ENCODE measurements at regions not wholly inside any gene's neighbourhood (a gene's known extent, or its start where the extent isn't known, plus 50 kb on each side); places are given as distances from the start of the nearest gene placed in this dataset.
"Not testable (repeated sequence)": the region's sequence is repeated elsewhere in the genome, so short reads cannot be mapped to it uniquely, and the experiment has no call there.

DNA sequence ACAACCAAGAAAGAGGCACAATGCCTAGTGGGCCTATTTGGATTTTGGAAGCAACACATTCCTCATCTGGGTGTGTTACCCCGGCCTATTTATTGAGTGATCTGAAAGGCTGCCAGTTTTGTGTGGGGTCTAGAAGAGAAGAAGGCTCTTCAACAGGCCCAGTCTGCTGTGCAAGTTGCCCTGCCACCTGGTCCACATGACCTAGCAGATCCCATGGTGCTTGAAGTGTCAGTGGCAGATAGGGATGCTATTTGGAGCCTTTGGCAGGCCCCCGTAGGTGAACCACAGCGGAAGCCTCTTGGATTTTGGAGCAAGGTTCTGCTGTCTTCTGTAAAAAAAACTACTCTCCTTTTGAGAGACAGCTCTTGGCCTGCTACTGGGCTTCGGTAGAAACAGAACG is 820.1 kb downstream of the TMTC2 start:
- H3K27me3 Mint-ChIP-seq (ENCODE audit: low read depth in 3 of 3), result peaks cover 0 to 1% (median 0%) of the 10 kb centered on the region in 3 donors
- TF ChIP-seq, protein P1, sequence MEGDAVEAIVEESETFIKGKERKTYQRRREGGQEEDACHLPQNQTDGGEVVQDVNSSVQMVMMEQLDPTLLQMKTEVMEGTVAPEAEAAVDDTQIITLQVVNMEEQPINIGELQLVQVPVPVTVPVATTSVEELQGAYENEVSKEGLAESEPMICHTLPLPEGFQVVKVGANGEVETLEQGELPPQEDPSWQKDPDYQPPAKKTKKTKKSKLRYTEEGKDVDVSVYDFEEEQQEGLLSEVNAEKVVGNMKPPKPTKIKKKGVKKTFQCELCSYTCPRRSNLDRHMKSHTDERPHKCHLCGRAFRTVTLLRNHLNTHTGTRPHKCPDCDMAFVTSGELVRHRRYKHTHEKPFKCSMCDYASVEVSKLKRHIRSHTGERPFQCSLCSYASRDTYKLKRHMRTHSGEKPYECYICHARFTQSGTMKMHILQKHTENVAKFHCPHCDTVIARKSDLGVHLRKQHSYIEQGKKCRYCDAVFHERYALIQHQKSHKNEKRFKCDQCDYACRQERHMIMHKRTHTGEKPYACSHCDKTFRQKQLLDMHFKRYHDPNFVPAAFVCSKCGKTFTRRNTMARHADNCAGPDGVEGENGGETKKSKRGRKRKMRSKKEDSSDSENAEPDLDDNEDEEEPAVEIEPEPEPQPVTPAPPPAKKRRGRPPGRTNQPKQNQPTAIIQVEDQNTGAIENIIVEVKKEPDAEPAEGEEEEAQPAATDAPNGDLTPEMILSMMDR (IDR thresholded peaks at IDR 0.05), result no peak
- peaks cover 9 to 15% of the 10 kb centered on the region in 2 donors for H3K9me3 ChIP-seq (replicated peaks in 1 of 2; ENCODE audit: control insufficient read depth in 1 of 2, insufficient read depth in 1 of 2, low read length in 2 of 2)
- no peak overlapping the region for H3K4me3 ChIP-seq (replicated peaks in 1 of 3; ENCODE audit: low read depth in 2 of 3, low read length in 3 of 3)
- intact Hi-C loops (cut with micrococcal nuclease), result no loop called here
- no peaks in the 10 kb centered on the region for H3K27me3 ChIP-seq (ENCODE audit: control insufficient read depth in 2 of 2, insufficient read depth in 2 of 2, low read length in 2 of 2)
- no peaks in the 10 kb centered on the region for H3K4me1 Mint-ChIP-seq
- no peak overlapping the region for H3K4me3 Mint-ChIP-seq
- H3K36me3 ChIP-seq (replicated peaks in 1 of 2; ENCODE audit: control insufficient read depth in 1 of 2, insufficient read depth in 2 of 2, low read length in 2 of 2), result no peaks in the 10 kb centered on the region
- no peak overlapping the region for H3K9ac ChIP-seq (ENCODE audit: insufficient read depth, low read length, poor library complexity, severe bottlenecking)
- H3K27ac ChIP-seq (ENCODE audit: low read depth in 1 of 2, low read length in 2 of 2), result no peak overlapping the region
- H3K4me1 ChIP-seq (ENCODE audit: control insufficient read depth in 1 of 2, insufficient read depth in 2 of 2, low read length in 2 of 2), result no peaks in the 10 kb centered on the region
- H2AFZ ChIP-seq (ENCODE audit: insufficient read depth, low read depth, low read length, poor library complexity, severe bottlenecking), result no peak overlapping the region
- no peak for DNase-seq
- H3K79me2 ChIP-seq (ENCODE audit: insufficient read depth, low read length), result no peaks in the 10 kb centered on the region
- no peaks in the 10 kb centered on the region for H3K36me3 Mint-ChIP-seq
- H3K4me2 ChIP-seq (replicated peaks; ENCODE audit: extremely low read depth, low read length, poor library complexity, severe bottlenecking), result no peak overlapping the region
- WGBS (ENCODE audit: insufficient coverage), result 90% methylated on average over 3 of the region's 5 CpGs
- peaks cover 0 to 17% (median 8%) of the 10 kb centered on the region in 7 donors for H3K9me3 Mint-ChIP-seq
- H3K27ac Mint-ChIP-seq, result no peak overlapping the region
- no peaks in the 10 kb centered on the region for H4K20me1 ChIP-seq (ENCODE audit: insufficient read depth, low read length)

DNA sequence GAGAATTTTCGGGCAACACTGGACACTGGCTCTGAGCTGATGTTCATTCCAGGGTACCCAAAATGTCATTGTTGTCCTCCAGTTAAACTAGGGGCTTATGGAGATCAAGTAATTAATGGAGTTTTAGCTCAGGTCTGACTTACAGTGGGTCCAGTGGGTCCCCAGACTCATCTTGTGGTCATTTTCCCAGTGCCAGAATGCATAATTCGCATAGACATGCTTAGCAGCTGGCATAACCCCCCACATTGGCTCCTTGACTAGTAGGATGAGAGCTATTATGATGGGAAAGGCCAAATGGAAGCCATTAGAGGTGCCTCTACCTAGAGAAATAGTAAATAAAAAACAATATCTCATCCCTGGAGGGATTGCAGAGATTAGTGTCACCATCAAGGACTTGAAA is 818.9 kb downstream of the TMTC2 start:
- no peaks in the 10 kb centered on the region for H3K27me3 Mint-ChIP-seq (ENCODE audit: low read depth in 3 of 3)
- H3K27ac Mint-ChIP-seq, result no peak overlapping the region
- intact Hi-C loops (cut with micrococcal nuclease), result no loop called here
- Histone ChIP-seq H3K9me3 (replicated peaks in 1 of 2; ENCODE audit: control insufficient read depth in 1 of 2, insufficient read depth in 1 of 2, low read length in 2 of 2) (peaks cover 15 to 16% of the 10 kb centered on the region in 2 donors), H3K4me1 (ENCODE audit: control insufficient read depth in 1 of 2, insufficient read depth in 2 of 2, low read length in 2 of 2) (no peaks in the 10 kb centered on the region), H3K4me2 (replicated peaks; ENCODE audit: extremely low read depth, low read length, poor library complexity, severe bottlenecking) (no peak overlapping the region), H3K4me3 (replicated peaks in 1 of 3; ENCODE audit: low read depth in 2 of 3, low read length in 3 of 3) (no peak overlapping the region), H4K20me1 (ENCODE audit: insufficient read depth, low read length) (no peaks in the 10 kb centered on the region), H3K27ac (ENCODE audit: low read depth in 1 of 2, low read length in 2 of 2) (no peak overlapping the region), H3K9ac (ENCODE audit: insufficient read depth, low read length, poor library complexity, severe bottlenecking) (no peak overlapping the region), H2AFZ (ENCODE audit: insufficient read depth, low read depth, low read length, poor library complexity, severe bottlenecking) (no peak overlapping the region), H3K79me2 (ENCODE audit: insufficient read depth, low read length) (no peaks in the 10 kb centered on the region), H3K27me3 (ENCODE audit: control insufficient read depth in 2 of 2, insufficient read depth in 2 of 2, low read length in 2 of 2) (no peaks in the 10 kb centered on the region), H3K36me3 (replicated peaks in 1 of 2; ENCODE audit: control insufficient read depth in 1 of 2, insufficient read depth in 2 of 2, low read length in 2 of 2) (no peaks in the 10 kb centered on the region)
- TF ChIP-seq, protein P1 (IDR thresholded peaks at IDR 0.05), result no peak
- peaks cover 2 to 27% (median 9%) of the 10 kb centered on the region in 7 donors for H3K9me3 Mint-ChIP-seq
- no peaks in the 10 kb centered on the region for H3K36me3 Mint-ChIP-seq
- no peak overlapping the region for H3K4me3 Mint-ChIP-seq
- 71% methylated on average over 1 of the region's 2 CpGs for WGBS (ENCODE audit: insufficient coverage)
- no peaks in the 10 kb centered on the region for H3K4me1 Mint-ChIP-seq
- no peak for DNase-seq

DNA sequence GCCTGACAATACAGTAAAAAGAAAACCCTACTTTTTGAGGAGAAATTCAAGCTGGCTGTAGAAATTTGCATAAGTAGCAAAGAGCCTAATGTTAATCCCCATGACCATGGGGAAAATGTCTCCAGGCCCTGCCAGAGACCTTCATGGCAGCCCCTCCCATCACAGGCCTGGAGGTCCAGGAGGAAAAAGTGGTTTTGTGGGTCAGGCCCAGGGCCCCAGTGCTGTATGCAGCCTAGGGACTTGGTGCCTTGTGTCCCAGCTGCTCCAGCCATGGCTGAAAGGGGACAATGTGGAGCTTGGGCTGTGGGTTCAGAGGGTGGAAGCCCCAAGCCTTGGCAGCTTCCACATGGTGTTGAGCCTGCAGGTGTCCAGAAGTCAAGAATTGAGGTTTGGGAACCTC is 813.2 kb downstream of the TMTC2 start:
- H4K20me1 ChIP-seq (ENCODE audit: insufficient read depth, low read length); H3K36me3 ChIP-seq (replicated peaks in 1 of 2; ENCODE audit: control insufficient read depth in 1 of 2, insufficient read depth in 2 of 2, low read length in 2 of 2); H3K4me2 ChIP-seq (replicated peaks; ENCODE audit: extremely low read depth, low read length, poor library complexity, severe bottlenecking); H3K4me1 Mint-ChIP-seq; H3K27me3 ChIP-seq (ENCODE audit: control insufficient read depth in 2 of 2, insufficient read depth in 2 of 2, low read length in 2 of 2); H3K27ac ChIP-seq (ENCODE audit: low read depth in 1 of 2, low read length in 2 of 2); H3K4me3 Mint-ChIP-seq; H3K79me2 ChIP-seq (ENCODE audit: insufficient read depth, low read length); DNase-seq; H3K4me3 ChIP-seq (replicated peaks in 1 of 3; ENCODE audit: low read depth in 2 of 3, low read length in 3 of 3); intact Hi-C loops (cut with micrococcal nuclease); H3K27me3 Mint-ChIP-seq (ENCODE audit: low read depth in 3 of 3); H3K9ac ChIP-seq (ENCODE audit: insufficient read depth, low read length, poor library complexity, severe bottlenecking); H3K36me3 Mint-ChIP-seq; H3K4me1 ChIP-seq (ENCODE audit: control insufficient read depth in 1 of 2, insufficient read depth in 2 of 2, low read length in 2 of 2); H3K27ac Mint-ChIP-seq; H2AFZ ChIP-seq (ENCODE audit: insufficient read depth, low read depth, low read length, poor library complexity, severe bottlenecking): not testable (repeated sequence)
- H3K9me3 Mint-ChIP-seq, result peaks cover 2 to 22% (median 5%) of the 10 kb centered on the region in 7 donors
- H3K9me3 ChIP-seq (replicated peaks in 1 of 2; ENCODE audit: control insufficient read depth in 1 of 2, insufficient read depth in 1 of 2, low read length in 2 of 2), result peaks cover 14% of the 10 kb centered on the region in 2 donors

Measured in CD14-positive monocyte (primary cell).